ENCODE measurements at regions not wholly inside any gene's neighbourhood (a gene's known extent, or its start where the extent isn't known, plus 50 kb on each side); places are given as distances from the start of the nearest gene placed in this dataset.

- TF ChIP-seq CTCF (IDR thresholded peaks at IDR 0.05; ENCODE audit: low read depth, low read length, poor library complexity, severe bottlenecking) (no peak), EZH2phosphoT487 (IDR thresholded peaks at IDR 0.05; ENCODE audit: borderline replicate concordance, low read length) (no peak)
Observed at GRCh38 chr20:24833592-24833991, 115.5 kb upstream of the CST7 start.

Measured in DOHH2 (cell line).